Colonic mucosa (tissue), 4 donors: ENCODE measurements at regions not wholly inside any gene's neighbourhood (a gene's known extent, or its start where the extent isn't known, plus 50 kb on each side); places are given as distances from the start of the nearest gene placed in this dataset.

Source experiments
- DNase-seq: peaks from one replicate; pipeline ENCODE4 v3.0.0-alpha.2; 2020
- H3K27ac ChIP-seq: fragments of 200-600 bp; one replicate; pipeline ENCODE4 v1.8.0; 2021
- H3K27me3 ChIP-seq: fragments of 200-600 bp; one replicate; pipeline ENCODE4 v1.8.0; 2021
- H3K36me3 ChIP-seq: fragments of 200-600 bp; one replicate; pipeline ENCODE4 v1.8.0; 2021
- H3K4me1 ChIP-seq: fragments of 200-600 bp; one replicate; pipeline ENCODE4 v1.8.0; 2021; ENCODE audit warnings: mild to moderate bottlenecking
- H3K4me3 ChIP-seq: fragments of 200-600 bp; one replicate; pipeline ENCODE4 v1.8.0; 2021
- H3K9ac ChIP-seq, 2 donors: one replicate each; pipeline ENCODE4 v1.7.0; 2013; ENCODE audit warnings: control low read depth in 2 of 2, low read depth in 2 of 2, low read length in 2 of 2
- H3K9me3 ChIP-seq: fragments of 200-600 bp; one replicate; pipeline ENCODE4 v1.8.0; 2021
- CTCF ChIP-seq: fragments of 200-600 bp; IDR thresholded peaks from one replicate; pipeline ENCODE4 v1.8.0; 2022; ENCODE audit warnings: antibody characterized with exemption, mild to moderate bottlenecking
- intact Hi-C: fragments of 100-400 bp; cut with DNase I; formaldehyde crosslinking; loops from one replicate; pipeline ENCODE4 v1.14.1; 2022
- donor health status: healthy.
- donor health status: DM: no; HTN: no; CAD: no.
- donor health status: DM: no; HTN: no; CAD: no.

GRCh38 chr12:77736219-77736965 lies 94.3 kb upstream of the NAV3 start:
- Histone ChIP-seq H3K9ac (no peak overlapping the region), H3K4me3 (no peak overlapping the region), H3K36me3 (no peaks in the 10 kb centered on the region), H3K9me3 (no peaks in the 10 kb centered on the region), H3K27ac (no peak overlapping the region), H3K4me1 (no peaks in the 10 kb centered on the region), H3K27me3 (no peaks in the 10 kb centered on the region)
- DNase-seq: no peak
- no peak for TF ChIP-seq CTCF
- intact Hi-C loops: no loop called here

- H3K27ac ChIP-seq: no peak overlapping the region
- intact Hi-C loops: no loop called here
- no peak overlapping the region for H3K9ac ChIP-seq
- H3K4me3 ChIP-seq: no peak overlapping the region
- H3K27me3 ChIP-seq: no peaks in the 10 kb centered on the region
- no peak for TF ChIP-seq CTCF
- H3K36me3 ChIP-seq: no peaks in the 10 kb centered on the region
- DNase-seq: no peak
- H3K9me3 ChIP-seq: no peaks in the 10 kb centered on the region
- no peaks in the 10 kb centered on the region for H3K4me1 ChIP-seq
Observed at GRCh38 chr12:77734214-77734883, 96.3 kb upstream of the NAV3 start.

GRCh38 chr12:77728018-77728417 lies 102.7 kb upstream of the NAV3 start:
- no peak overlapping the region for H3K27ac ChIP-seq
- TF ChIP-seq CTCF: no peak
- intact Hi-C loops: no loop called here

GRCh38 chr12:77727442-77728001 lies 103.2 kb upstream of the NAV3 start:
- no peak for DNase-seq
- H3K4me3 ChIP-seq: no peak overlapping the region
- no peak for TF ChIP-seq CTCF

More at GRCh38 chr12:77728018-77728417, 102.7 kb upstream of the NAV3 start:
- H3K36me3 ChIP-seq: no peaks in the 10 kb centered on the region
- no peak overlapping the region for H3K9ac ChIP-seq
- H3K4me1 ChIP-seq: no peaks in the 10 kb centered on the region
- H3K9me3 ChIP-seq: no peaks in the 10 kb centered on the region
- no peak overlapping the region for H3K4me3 ChIP-seq
- no peak for DNase-seq
- no peaks in the 10 kb centered on the region for H3K27me3 ChIP-seq

GRCh38 chr12:77725611-77726010 lies 105.1 kb upstream of the NAV3 start:
- Histone ChIP-seq H3K4me3 (no peak overlapping the region), H3K4me1 (no peaks in the 10 kb centered on the region), H3K36me3 (no peaks in the 10 kb centered on the region), H3K27ac (no peak overlapping the region), H3K9ac (no peak overlapping the region), H3K9me3 (no peaks in the 10 kb centered on the region), H3K27me3 (no peaks in the 10 kb centered on the region)
- intact Hi-C loops: no loop called here
- DNase-seq: no peak
- TF ChIP-seq CTCF: no peak

More at GRCh38 chr12:77727442-77728001, 103.2 kb upstream of the NAV3 start:
- H3K4me1 ChIP-seq: no peaks in the 10 kb centered on the region
- H3K27me3 ChIP-seq: no peaks in the 10 kb centered on the region
- intact Hi-C loops: no loop called here
- H3K27ac ChIP-seq: no peak overlapping the region
- H3K9me3 ChIP-seq: no peaks in the 10 kb centered on the region
- H3K36me3 ChIP-seq: no peaks in the 10 kb centered on the region
- H3K9ac ChIP-seq: no peak overlapping the region
